ENCODE measurements at regions not wholly inside any gene's neighbourhood (a gene's known extent, or its start where the extent isn't known, plus 50 kb on each side); places are given as distances from the start of the nearest gene placed in this dataset.

- TF ChIP-seq CTCF (IDR thresholded peaks at IDR 0.05) (no peak), EP300 (IDR thresholded peaks at IDR 0.05) (no peak), POLR2AphosphoS5 (IDR thresholded peaks at IDR 0.05) (no peak), POLR2A (IDR thresholded peaks at IDR 0.05) (no peak)
- 80 to 81% methylated on average over 6 of the region's 6 CpGs for WGBS, 2 donors
- Histone ChIP-seq H3K36me3 (no peaks in the 10 kb centered on the region), H3K27me3 (no peaks in the 10 kb centered on the region), H3K4me1 (no peaks in the 10 kb centered on the region), H3K9me3 (no peaks in the 10 kb centered on the region), H3K4me3 (no peak overlapping the region), H3K27ac (no peak overlapping the region)
- no peak for DNase-seq
- intact Hi-C loops (cut with DNase I): no loop called here
Measured at GRCh38 chr20:7207186-7207798, 439.8 kb downstream of the BMP2 start.

- H3K36me3 ChIP-seq: no peaks in the 10 kb centered on the region
- TF ChIP-seq POLR2A (IDR thresholded peaks at IDR 0.05) (no peak), CTCF (IDR thresholded peaks at IDR 0.05) (no peak), POLR2AphosphoS5 (IDR thresholded peaks at IDR 0.05) (no peak), EP300 (IDR thresholded peaks at IDR 0.05) (no peak)
- no peak overlapping the region for H3K4me3 ChIP-seq
- no peak for DNase-seq
- H3K9me3 ChIP-seq: no peaks in the 10 kb centered on the region
- 80 to 83% methylated on average over 4 of the region's 4 CpGs for WGBS, 2 donors
- H3K27me3 ChIP-seq: no peaks in the 10 kb centered on the region
- intact Hi-C loops (cut with DNase I): no loop called here
- no peaks in the 10 kb centered on the region for H3K4me1 ChIP-seq
- no peak overlapping the region for H3K27ac ChIP-seq
Measured at GRCh38 chr20:7210910-7211309, 443.4 kb downstream of the BMP2 start.

GRCh38 chr20:7214081-7214740 is 446.7 kb downstream of the BMP2 start:
- WGBS, 2 donors: 85 to 86% methylated on average over 3 of the region's 3 CpGs
- DNase-seq: no peak
- Histone ChIP-seq H3K4me3 (no peak overlapping the region), H3K36me3 (no peaks in the 10 kb centered on the region), H3K4me1 (no peaks in the 10 kb centered on the region), H3K27me3 (no peaks in the 10 kb centered on the region), H3K9me3 (no peaks in the 10 kb centered on the region), H3K27ac (no peak overlapping the region)
- TF ChIP-seq EP300 (IDR thresholded peaks at IDR 0.05): no peak
- TF ChIP-seq POLR2A (IDR thresholded peaks at IDR 0.05): no peak
- TF ChIP-seq POLR2AphosphoS5 (IDR thresholded peaks at IDR 0.05): no peak
- TF ChIP-seq CTCF (IDR thresholded peaks at IDR 0.05): no peak
- intact Hi-C loops (cut with DNase I): no loop called here

- no peak for TF ChIP-seq POLR2AphosphoS5 (IDR thresholded peaks at IDR 0.05)
- intact Hi-C loops (cut with DNase I): no loop called here
- Histone ChIP-seq H3K27me3 (no peaks in the 10 kb centered on the region), H3K27ac (no peak overlapping the region), H3K36me3 (no peaks in the 10 kb centered on the region), H3K9me3 (no peaks in the 10 kb centered on the region), H3K4me1 (no peaks in the 10 kb centered on the region), H3K4me3 (no peak overlapping the region)
- DNase-seq: no peak
- 45 to 79% methylated on average over 1 of the region's 1 CpG for WGBS, 2 donors
Measured at GRCh38 chr20:7217606-7218005, 450.1 kb downstream of the BMP2 start.

- no peaks in the 10 kb centered on the region for H3K9me3 ChIP-seq
- TF ChIP-seq EP300 (IDR thresholded peaks at IDR 0.05): no peak
- no peak for TF ChIP-seq POLR2AphosphoS5 (IDR thresholded peaks at IDR 0.05)
- TF ChIP-seq CTCF (IDR thresholded peaks at IDR 0.05): no peak
- no peak for TF ChIP-seq POLR2A (IDR thresholded peaks at IDR 0.05)
- 46 to 77% methylated on average over 1 of the region's 1 CpG for WGBS, 2 donors
- H3K27ac ChIP-seq: no peak overlapping the region
- H3K36me3 ChIP-seq: no peaks in the 10 kb centered on the region
- intact Hi-C loops (cut with DNase I): no loop called here
- H3K27me3 ChIP-seq: no peaks in the 10 kb centered on the region
- H3K4me3 ChIP-seq: no peak overlapping the region
- no peak for DNase-seq
- no peaks in the 10 kb centered on the region for H3K4me1 ChIP-seq
Measured at GRCh38 chr20:7220755-7221154, 453.3 kb downstream of the BMP2 start.

All from sigmoid colon (tissue), 6 donors.